HL-60/S4 (cell line): ENCODE measurements at regions not wholly inside any gene's neighbourhood (a gene's known extent, or its start where the extent isn't known, plus 50 kb on each side); places are given as distances from the start of the nearest gene placed in this dataset.

Experiments
- in situ Hi-C: fragments of 300-500 bp; cut with MboI; formaldehyde crosslinking; loops from 2 replicates; pipeline ENCODE4 v1.14.3; 2022; ENCODE audit warnings: low sequenced_read_pairs

- in situ Hi-C loops: loop anchor here (5.0 kb wide), 1 partner anchor 160 kb away; no protein-coding TSS in a partner anchor
Measured at GRCh38 chr17:77492446-77493237, 351.9 kb downstream of the SEC14L1 start.

DNA sequence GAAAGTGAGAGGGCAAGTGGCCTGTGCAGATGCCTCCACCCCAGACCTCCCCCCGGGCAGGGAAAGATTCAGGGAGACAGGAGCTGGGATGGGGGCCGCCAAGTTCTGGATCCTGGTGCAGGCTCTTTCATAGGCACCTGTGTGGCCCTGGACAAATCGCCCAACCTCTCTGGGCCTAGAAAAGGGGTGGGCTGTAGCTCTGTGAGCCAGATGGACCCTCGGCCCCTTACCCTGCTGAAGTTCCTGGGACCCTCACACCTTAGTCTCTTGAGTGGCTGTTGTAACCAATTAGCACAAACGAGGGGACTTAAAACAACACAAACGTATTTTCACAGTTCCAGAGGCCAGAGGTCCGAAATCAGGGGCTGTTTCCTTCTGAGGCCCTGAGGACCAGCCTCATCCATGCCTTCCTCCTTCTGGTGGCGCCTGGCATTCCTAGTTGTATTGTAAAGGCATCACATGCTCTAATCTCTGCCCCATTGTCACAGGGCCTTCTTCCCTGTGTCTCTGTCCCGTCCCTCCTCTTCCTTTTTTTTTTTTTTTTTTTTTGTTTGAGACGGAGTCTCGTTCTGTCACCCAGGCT is 352.6 kb downstream of the SEC14L1 start:
- in situ Hi-C loops: loop anchor here (5.0 kb wide), 1 partner anchor 161 kb away; no protein-coding TSS in a partner anchor

DNA sequence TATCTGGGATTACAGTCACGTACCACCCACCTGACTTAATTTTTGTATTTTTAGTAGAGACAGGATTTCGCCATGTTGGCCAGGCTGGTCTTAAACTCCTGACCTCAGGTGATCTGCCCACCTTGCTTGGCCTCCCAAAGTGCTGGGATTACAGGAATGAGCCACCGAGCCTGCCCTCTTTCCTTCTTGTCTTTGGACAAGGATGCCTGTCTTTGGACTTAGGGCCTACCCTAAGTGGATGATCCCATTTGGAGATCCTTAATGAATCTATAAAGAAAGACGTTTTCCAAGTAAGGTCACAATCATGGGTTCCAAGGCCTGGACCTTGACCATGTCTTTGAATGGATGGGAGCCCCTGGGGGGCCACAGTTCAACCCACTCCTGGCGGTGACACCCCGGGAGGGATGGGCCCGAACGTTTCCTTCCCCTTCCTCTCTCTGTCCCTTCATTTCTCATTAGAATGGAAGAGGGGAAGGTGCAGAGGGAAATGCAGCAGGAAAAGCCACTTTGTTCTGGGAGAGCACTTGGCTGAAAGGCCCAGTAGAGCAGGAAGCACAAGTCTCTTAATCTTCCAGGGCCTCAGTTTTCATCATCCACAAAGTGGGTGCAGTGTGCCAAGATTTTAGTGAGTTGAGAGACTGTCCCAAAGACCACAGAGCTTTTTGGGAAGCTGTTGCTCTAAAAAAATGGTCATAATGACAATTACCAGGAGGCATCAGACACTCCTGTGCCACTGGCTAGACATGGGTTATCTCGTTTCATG is 353.3 kb downstream of the SEC14L1 start:
- in situ Hi-C loops: loop anchor here (5.0 kb wide), 1 partner anchor 162 kb away; no protein-coding TSS in a partner anchor

DNA sequence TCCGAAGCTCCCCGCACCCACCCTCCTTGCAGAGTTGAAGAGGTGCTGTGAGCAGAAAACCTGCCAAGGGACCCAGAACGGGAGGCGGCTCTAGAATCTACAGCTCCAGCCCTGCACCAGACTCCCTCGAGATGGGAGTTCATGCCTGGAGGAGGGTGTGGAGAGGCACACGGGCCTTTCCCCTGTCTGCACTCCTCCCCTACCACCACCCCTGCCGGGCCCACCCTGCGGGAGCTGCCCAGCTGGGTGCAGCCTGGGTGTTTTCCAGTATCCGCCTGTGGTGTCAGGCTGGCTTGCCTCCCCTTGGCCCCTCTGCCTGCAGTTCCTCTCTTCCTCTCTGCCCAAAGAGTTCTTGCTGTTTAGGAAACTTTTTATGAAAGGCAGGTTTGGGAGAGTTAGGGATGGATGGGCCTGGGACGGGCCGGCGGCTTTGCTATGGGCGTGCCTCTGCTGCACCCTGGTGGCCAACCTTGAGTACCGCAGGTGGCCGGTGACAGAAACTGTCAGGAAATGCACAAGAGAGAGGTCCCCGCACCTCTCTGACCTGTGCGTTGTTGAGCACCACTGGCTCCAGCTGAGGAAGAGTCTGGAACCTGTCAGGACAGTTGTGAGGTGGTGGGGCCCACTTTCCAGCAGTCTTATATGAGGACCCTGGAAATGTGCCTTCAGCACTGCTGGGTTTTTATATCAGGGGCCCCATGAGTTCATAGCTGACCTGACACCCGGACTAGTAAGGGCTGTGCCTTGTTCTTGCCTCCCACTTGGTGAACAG is 354.1 kb downstream of the SEC14L1 start:
- in situ Hi-C loops: loop anchor here (5.0 kb wide), 1 partner anchor 163 kb away; no protein-coding TSS in a partner anchor

DNA sequence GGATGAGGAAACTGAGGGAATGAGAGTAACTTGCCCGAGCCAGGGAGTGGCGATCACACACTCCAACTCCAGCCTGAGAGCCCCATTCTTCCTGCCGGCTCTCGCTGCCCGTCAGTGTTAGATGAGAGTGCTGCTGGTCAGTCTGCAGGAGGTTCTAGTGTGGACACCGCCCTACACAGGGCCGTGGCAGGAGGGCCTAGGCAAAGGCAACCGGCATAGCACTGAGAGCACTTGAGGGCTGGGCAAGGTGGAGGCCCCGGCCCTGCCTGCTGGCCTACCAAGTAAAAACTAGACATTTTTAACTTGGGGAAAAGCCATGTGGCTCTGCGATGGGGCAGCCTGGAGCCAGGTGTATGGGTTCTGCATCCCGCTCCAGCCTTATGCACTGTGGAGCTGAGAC is 354.8 kb downstream of the SEC14L1 start:
- in situ Hi-C loops: no loop called here

DNA sequence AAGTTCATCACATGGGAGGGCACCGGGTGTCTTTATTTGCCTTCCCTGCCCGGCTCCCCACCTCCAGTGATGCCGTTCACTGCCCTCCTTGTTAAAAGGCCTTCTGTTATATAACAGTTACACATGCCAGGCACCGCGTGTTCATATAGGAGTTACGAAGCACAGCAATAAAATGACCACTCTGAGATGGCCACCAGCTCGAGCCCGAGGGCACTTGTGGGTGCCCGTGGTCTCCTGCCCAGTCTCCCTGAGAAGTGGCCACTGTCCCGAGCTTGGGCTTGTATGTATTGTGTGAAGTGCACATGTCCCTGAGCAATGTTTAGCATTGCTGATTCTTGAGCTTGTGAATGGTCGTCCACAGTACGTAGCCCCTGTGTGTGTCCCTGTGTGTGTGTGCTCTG is 355.6 kb downstream of the SEC14L1 start:
- in situ Hi-C loops: no loop called here

- in situ Hi-C loops: no loop called here
Measured at GRCh38 chr17:77496831-77497577, 356.2 kb downstream of the SEC14L1 start.

GRCh38 chr17:77497578-77497934 is 356.8 kb downstream of the SEC14L1 start:
- in situ Hi-C loops: no loop called here

DNA sequence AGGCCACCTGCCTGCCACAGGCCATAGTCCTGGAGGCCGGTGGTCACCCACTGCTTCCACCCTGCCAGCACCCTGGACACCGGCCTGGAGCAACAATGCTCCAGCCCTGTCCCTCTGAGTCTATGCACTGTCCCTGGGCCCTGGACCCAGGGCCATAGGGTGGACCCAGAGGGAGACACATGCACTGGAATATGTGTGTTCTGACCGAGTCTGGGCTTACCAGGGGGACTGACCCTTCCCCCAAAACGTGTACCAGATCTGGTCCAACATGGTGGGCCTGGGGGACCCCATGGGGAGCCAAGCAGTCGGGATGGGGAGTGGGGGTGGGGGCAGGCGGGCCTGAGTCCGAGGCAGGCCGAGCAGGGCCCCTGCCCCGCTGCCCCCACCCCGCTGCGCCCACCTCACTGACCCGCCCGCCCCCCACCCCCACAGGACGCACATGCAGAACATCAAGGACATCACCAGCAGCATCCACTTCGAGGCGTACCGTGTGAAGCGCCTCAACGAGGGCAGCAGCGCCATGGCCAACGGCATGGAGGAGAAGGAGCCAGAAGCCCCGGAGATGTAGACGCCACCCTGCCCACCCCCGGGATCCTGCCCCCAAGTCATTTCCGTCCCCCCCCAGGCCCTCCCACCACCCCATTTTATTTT is 357.4 kb downstream of the SEC14L1 start:
- in situ Hi-C loops: no loop called here

DNA sequence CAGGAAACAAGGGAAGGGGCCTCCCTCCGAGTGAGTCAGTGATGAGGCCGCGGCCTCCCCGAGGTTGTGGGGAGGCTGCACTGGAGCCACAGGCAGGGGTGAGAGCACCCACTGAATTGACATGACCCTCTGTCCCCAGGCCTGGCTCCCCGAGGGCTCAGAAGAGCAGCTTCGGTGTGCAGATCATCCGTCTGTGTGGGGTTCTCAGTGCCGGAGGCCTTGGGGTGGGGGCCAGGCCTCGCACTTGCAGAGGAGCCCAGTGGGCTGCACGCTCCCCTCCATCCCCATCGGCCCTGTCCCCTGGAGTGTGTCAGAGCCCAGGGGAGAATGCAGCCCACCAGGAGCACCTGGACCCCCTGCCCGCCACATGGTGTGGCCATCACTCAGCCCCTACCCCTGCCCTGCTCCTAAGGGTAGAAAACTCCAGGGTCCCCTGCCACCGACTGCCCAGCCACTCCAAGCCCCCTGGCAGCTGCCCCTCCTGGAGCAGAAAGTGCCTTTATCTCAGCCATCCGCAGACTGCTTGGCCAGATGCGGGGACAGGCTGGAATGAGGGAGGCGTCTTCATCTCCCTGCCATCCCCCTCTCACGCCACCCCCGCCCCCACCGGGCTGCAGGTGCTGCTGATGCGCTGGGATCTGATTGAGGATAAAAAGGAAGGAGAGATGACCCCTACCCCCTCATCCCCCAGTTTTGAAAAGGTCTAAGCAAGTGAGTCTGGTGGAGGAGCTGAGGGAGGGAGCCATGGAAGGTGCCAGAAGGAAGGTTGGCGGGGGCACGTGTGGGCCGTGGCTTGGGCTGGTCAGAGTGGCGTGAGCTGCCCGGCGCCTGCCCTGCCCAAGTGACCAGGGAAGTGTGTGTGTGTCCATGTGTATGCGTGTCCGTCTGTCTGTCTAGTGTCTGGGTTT is 358.3 kb downstream of the SEC14L1 start:
- in situ Hi-C loops: no loop called here

DNA sequence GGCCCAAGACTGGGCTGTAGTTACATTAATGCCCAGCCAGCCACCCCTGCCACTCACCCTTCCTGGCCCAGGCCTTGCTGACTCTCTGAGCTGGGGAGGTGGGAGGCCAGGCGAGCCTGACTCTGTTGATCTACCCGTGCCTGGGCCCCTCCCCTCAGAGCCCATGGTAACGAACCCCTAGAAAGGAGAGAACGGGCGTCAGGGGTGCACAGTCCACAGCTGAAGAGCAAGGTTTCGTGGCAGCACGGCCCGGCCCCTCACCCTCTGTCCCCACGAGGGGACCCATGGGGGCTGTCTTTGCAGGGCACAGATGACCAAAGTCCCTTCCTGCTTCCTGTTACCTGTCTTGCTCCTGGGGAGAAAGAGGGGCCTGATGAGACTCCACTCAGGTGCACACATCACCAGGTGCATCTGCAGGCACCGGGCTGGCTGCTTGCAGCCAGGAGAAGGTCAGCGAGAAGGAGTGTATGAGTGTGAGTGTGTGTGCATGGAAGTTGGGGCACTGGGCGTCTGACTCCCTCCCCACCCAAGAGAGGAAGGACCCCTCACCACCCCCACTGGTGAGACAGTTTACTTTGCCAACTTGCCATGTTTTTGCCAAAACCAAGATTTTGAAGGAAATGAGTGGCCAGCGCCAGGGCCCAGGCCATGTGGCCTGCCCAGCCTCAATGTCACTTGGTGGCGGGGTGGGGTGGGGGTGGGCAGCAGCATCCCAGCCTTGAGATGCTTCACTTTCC is 359.1 kb downstream of the SEC14L1 start:
- in situ Hi-C loops: loop anchor here (25.0 kb wide), 1 partner anchor 112 kb away; no protein-coding TSS in a partner anchor

DNA sequence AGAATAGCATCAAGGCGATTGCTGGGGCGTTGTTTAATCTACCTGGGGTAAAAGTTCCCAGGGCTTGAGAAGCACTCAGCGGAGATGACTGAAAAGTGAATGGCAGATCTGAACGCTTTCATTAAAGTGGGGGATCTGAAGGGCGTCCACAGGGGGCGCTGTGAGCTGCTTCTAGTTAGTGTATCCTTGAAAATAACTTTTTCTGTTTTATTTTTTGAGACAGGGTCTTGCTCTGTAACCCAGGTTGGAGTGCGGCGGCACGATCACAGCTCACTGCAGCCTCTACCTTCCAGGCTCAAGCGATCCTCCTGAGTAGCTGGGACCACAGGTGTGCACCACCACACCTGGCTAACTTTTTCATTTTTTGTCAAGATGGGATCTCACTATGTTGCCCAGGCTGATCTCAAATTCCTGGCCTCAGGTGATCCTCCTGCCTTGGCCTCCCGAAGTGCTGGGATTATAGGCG is 360.4 kb downstream of the SEC14L1 start:
- in situ Hi-C loops: loop anchor here (25.0 kb wide), 1 partner anchor 111 kb away; no protein-coding TSS in a partner anchor

- in situ Hi-C loops: loop anchor here (25.0 kb wide), 1 partner anchor 110 kb away; no protein-coding TSS in a partner anchor
Measured at GRCh38 chr17:77501751-77502625, 361.2 kb downstream of the SEC14L1 start.

DNA sequence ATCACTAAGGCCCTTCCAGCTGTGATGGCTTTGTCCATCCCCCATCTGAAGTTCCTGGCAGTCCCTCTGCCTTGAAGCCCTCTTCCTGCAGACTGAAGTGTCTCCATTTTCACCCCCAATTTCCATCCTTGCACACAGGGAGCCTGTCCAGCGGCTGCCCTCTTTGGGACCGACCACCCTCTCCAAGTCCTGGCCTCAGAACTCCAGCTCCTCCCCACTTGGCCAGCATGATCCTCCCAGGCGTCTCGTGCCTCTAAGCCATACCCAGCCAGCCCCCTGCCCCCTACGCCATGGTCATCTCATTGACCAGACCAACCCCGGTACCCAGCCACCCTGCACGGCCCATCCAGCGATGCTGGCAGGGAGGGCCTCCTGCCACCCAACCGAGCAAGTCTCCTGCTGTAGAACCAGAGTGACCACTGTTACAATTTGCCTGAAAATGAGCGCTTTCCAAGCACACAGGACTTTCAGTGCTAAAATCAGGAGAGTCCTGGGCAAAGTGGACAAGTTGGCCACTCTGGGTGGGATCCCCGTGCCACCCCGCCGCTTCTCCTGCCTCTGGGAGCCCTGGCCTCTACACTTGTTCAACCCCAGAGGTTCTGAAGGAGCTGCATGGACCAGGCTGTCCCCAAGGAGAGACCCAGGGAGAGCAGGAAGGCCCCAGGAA is 362.0 kb downstream of the SEC14L1 start:
- in situ Hi-C loops: loop anchor here (25.0 kb wide), 1 partner anchor 110 kb away; no protein-coding TSS in a partner anchor

DNA sequence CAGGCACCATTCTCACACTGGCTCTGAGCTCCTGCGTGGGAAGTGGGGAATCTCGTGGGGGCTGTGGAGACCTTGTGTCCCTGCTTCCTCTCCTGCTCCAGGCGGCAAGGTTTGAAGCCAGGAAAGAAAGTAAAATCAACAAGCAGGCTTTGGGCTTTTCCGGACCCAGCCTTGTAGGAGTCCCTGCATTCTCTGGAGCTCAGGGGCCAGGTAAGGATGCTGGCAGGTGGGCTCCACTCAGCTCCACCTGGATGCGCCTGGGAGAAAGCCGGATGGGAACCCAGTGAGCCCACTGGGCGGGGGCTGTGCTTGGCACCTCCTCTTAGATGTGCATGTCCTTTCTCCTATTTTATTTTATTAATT is 362.5 kb downstream of the SEC14L1 start:
- in situ Hi-C loops: loop anchor here (25.0 kb wide), 1 partner anchor 109 kb away; no protein-coding TSS in a partner anchor
